ENCODE measurements at regions not wholly inside any gene's neighbourhood (a gene's known extent, or its start where the extent isn't known, plus 50 kb on each side); places are given as distances from the start of the nearest gene placed in this dataset.

DNA sequence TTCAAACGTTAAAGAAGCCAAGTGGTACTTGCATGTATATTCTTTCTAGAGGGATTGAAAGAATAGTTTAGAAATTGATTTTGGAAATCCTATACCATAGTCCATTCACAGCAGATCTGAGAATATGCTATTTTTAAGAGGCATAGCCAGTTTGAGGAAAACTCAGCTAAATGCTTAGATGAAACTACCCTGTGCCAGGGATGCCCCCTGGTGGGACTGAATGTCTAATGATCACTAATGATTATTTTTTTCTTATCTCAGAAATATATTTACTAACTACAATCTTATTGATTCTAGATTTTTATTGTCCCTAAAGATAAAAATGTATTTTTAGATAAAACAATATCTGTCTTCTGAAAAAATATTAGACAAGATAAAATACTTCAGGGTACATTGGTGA, 844.9 kb upstream of the PHF14 start:
- no peak overlapping the region for H3K27ac ChIP-seq
- TF ChIP-seq, protein P1, sequence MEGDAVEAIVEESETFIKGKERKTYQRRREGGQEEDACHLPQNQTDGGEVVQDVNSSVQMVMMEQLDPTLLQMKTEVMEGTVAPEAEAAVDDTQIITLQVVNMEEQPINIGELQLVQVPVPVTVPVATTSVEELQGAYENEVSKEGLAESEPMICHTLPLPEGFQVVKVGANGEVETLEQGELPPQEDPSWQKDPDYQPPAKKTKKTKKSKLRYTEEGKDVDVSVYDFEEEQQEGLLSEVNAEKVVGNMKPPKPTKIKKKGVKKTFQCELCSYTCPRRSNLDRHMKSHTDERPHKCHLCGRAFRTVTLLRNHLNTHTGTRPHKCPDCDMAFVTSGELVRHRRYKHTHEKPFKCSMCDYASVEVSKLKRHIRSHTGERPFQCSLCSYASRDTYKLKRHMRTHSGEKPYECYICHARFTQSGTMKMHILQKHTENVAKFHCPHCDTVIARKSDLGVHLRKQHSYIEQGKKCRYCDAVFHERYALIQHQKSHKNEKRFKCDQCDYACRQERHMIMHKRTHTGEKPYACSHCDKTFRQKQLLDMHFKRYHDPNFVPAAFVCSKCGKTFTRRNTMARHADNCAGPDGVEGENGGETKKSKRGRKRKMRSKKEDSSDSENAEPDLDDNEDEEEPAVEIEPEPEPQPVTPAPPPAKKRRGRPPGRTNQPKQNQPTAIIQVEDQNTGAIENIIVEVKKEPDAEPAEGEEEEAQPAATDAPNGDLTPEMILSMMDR (conservative IDR thresholded peaks at IDR 0.05), result peak; percentile 78

DNA sequence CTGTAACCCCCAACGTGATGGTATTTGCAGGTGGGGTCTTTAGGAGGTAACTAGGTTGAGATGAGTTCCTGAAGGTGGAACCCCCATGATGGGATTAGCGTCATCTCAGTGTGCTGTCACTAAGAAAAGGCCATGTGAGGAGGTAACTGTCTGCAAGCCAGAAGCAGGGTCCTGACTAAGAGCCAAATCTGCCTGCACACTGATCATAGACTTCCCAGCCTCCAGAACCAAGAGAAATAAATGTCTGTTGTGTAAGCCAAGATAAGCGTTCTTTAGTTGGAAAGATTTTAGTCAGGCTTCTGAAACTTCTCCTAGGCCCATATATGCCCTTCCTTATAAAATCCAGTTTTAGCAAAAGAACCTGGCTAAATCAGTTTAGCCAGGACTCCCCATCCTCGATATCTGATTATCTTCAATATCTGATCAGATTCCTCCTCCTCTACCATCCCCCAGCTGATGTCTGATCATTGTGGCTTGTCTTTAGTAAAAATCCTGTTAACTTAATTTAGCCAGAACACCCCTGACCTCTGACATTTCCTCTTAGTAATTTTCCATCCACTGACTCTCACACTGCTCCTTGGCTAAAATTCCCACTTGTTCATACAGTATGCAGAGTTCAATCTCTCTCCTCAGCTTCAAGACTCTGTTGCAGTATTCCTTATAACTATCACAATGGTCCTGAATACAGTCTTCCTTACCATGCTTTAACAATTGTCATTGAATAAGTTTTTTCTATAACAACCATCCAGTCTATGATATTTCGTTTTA, 835.4 kb upstream of the PHF14 start:
- H3K27ac ChIP-seq, result no peak overlapping the region
- TF ChIP-seq, protein P1 (conservative IDR thresholded peaks at IDR 0.05), result no peak

DNA sequence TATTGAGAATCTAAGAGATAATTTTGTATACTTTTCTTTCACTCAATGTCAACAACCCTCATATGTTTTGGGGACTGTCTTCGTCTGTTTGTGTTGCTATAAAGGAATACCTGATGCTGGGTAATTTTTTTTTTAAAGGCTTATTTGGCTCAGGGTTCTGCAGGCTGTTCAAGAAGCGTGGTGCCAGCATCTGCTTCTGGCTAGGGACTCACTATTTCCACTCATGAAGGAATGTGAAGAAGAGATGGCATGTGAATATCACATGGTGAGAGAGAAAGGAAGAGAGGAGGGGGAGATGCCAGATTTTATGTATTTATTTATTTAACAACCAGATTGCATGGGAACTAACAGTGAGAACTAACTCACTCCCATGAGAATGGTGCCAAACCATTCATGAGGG, 827.4 kb upstream of the PHF14 start:
- no peak overlapping the region for H3K27ac ChIP-seq
- TF ChIP-seq, protein P1 (conservative IDR thresholded peaks at IDR 0.05), result no peak

DNA sequence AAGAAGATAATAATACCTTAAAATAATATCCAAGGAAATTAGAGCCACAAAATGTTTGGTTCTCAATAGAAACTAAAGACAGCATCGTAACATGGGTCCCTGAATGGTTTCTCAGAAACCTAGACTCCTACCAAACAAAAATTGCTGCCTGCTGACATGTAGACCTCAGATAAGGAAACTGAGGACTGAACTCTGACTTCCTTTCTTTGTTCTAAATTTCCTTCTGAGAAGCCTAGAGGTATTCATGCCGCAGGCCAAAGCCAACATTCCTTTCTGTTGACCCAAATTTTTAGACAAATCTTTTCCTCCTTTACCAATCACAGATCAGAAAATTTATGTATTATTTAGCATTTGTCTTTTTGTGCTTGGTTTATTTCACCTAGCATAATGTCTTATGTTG, 816.7 kb upstream of the PHF14 start:
- TF ChIP-seq, protein P1 (conservative IDR thresholded peaks at IDR 0.05), result no peak
- H3K27ac ChIP-seq, result no peak overlapping the region

DNA sequence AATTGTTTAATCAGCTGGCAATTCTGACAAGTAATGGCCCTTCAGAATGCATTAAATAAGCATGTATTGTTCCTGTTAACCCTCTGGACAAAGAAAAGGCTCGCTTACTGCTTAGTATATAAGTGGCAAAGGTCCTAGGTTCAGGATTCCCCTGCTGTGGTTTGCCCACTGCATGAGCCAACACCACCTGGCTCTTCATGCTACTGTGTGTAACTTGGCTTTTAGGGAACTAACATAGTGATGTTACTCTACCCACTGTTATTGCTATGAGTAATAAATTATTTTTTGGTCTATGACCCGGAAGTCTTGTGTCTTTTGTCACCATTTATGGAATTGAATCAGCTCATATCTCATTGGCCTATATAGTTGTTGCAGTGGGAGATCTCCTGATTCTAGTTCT, 791.7 kb upstream of the PHF14 start:
- TF ChIP-seq, protein P1 (conservative IDR thresholded peaks at IDR 0.05), result no peak
- no peak overlapping the region for H3K27ac ChIP-seq

DNA sequence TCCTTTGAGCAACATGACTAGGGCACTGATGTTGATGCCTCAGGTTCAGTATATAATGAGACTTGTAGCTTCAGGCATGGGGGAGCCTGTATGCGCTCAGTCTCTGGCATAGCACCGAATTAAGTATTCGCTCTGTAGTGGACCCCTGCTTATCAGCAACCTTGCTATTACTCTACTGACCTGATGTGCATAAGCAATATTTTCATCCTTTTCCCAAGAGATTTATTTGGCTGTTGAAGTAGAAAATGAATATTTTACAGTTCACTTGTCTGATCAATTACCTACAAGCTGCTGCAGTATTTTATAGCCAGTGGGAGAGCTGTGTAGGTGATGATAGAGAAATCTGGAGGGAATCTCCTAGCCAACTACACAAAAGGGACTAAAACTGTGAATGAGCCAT, 781.6 kb upstream of the PHF14 start:
- no peak overlapping the region for H3K27ac ChIP-seq
- TF ChIP-seq, protein P1 (conservative IDR thresholded peaks at IDR 0.05), result no peak

DNA sequence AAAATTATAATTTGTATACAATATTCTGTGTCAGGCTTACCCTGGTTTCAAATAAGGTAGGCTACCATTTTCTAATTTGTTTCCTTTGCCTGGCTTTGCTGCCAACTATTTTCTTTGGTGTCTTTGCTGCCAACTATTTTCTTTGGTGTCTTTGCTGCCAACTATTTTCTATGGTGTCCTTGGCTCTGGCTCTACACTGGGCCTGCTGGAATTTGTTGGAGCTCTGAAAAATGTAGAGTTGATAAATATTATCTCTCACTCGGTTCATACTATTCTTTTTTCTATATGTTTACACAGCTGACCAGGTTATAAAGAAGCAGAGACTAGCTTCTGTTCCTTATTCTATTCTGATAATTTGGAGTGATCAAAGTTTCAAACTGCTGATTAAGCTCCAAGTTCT, 768.0 kb upstream of the PHF14 start:
- TF ChIP-seq, protein P1 (conservative IDR thresholded peaks at IDR 0.05), result no peak
- H3K27ac ChIP-seq, result no peak overlapping the region
